Dermis blood vessel endothelial cell (primary cell): ENCODE measurements at regions not wholly inside any gene's neighbourhood (a gene's known extent, or its start where the extent isn't known, plus 50 kb on each side); places are given as distances from the start of the nearest gene placed in this dataset.
"Not testable (repeated sequence)": the region's sequence is repeated elsewhere in the genome, so short reads cannot be mapped to it uniquely, and the experiment has no call there.

Experiments used
- DNase-seq: peaks from one replicate; pipeline ENCODE4 v3.0.0; 2010

GRCh38 chr5:163005949-163006348 lies 431.4 kb upstream of the CCNG1 start:
- no peak for DNase-seq

DNA sequence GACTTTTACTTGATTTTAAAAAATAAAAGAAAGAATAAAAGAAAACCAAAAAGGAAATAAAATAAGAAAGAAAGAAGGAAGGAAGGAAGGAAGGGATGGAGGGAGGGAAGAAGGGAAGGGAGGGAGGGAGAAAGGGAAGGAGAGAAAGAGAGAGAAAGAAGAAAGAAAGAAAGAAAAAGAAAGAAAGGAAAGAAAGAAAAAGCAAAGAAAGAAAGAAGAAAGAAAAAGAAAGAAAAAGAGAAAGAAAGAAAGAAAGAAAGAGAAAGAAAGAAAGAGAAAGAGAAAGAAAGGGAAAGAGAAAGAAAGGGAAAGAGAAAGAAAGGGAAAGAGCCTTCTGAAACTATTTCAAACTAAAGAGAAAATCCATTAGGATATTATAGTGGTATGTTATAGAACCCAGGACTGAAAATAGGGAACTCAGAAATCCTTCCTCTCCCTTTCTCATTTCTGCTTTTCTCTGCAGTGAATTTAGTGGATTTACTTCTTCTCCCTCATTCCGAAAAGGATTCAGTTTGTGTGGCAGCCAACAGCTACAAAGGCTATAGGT lies 414.7 kb upstream of the CCNG1 start:
- DNase-seq: no peak

DNA sequence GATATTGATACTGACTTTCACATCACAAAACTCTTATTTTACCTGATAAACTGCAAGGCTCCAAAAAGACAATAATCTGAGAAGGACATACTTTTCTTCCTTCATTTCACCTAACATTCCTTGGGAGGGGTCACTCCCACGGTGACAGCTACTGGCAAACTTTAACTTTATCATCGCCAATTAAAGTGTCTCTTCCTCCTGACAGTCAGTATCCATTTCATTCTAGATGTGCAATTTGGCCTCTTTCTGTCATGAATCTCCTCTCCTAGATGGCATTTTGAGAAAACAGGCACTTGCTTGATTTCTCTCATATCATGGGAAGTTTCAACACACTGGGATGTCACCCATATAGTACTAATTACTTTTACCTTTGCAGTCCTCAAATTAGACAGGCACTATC lies 413.5 kb upstream of the CCNG1 start:
- DNase-seq: no peak

- no peak for DNase-seq
Measured at GRCh38 chr5:163024936-163025335, 412.5 kb upstream of the CCNG1 start.

- no peak for DNase-seq
Measured at GRCh38 chr5:163033656-163034055, 403.7 kb upstream of the CCNG1 start.

- DNase-seq: no peak
Measured at GRCh38 chr5:163041254-163041653, 396.1 kb upstream of the CCNG1 start.

DNA sequence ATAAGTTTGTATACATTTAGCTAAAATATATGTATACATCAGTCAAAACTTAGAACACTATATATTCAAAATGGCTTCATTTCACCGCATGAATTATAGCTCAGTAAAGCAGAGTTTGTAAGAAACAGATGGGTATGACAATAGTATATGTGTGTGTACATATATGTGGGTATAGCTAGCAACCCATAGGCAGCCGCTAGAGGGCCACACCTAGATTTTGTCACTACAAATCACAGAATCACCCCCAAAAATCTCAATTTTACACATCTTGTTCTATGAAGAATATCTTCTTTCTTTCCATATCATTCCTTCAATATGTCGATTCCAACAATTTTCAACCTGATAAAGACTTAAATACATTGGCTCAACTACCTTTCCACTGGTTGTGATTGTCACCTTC lies 357.8 kb upstream of the CCNG1 start:
- no peak for DNase-seq

GRCh38 chr5:163089230-163089629 lies 348.2 kb upstream of the CCNG1 start:
- DNase-seq: no peak

- no peak for DNase-seq
Measured at GRCh38 chr5:163089926-163090325, 347.5 kb upstream of the CCNG1 start.

GRCh38 chr5:163094492-163095180 lies 342.8 kb upstream of the CCNG1 start:
- DNase-seq: no peak

- DNase-seq: no peak
Measured at GRCh38 chr5:163104464-163104863, 332.9 kb upstream of the CCNG1 start.

- no peak for DNase-seq
Measured at GRCh38 chr5:163105456-163105855, 331.9 kb upstream of the CCNG1 start.

DNA sequence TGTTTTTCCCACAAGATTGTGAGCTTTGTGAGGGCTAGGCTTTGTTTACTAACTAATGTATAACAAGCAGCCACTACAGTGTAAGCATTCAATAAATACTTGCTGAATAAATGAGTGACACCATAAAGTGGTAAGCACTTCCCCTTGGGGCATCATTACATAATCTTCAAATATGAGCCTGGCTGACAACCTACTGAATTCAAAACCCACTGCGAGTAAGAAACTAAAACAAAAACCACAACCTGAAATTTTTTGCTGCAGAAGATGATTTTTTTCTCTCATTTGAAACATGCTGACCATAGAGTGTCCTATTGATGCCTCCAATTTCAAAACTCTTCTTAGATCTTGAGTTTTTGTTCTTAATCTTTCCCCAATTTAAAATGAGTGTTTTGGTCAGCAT lies 331.3 kb upstream of the CCNG1 start:
- DNase-seq: no peak

GRCh38 chr5:163108351-163108750 lies 329.0 kb upstream of the CCNG1 start:
- DNase-seq: no peak

- DNase-seq: no peak
Measured at GRCh38 chr5:163115011-163115410, 322.4 kb upstream of the CCNG1 start.

DNA sequence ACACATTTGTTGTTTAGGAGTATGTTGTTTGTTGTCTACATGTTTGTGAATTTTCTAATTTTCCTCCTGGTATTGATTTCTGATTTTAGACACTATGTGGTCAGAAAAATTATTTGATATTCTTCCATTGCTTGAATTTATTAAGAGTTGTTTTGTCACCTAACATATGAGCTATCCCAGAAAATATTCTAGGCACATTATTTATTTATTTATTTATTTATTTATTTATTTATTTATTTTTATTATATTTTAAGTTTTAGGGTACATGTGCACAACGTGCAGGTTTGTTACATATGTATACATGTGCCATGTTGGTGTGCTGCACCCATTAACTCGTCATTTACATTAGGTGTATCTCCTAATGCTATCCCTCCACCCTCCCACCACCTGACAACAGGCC lies 320.8 kb upstream of the CCNG1 start:
- DNase-seq: not testable (repeated sequence)

- DNase-seq: no peak
Measured at GRCh38 chr5:163134061-163134460, 303.3 kb upstream of the CCNG1 start.

- DNase-seq: no peak
Measured at GRCh38 chr5:163135849-163136248, 301.5 kb upstream of the CCNG1 start.

DNA sequence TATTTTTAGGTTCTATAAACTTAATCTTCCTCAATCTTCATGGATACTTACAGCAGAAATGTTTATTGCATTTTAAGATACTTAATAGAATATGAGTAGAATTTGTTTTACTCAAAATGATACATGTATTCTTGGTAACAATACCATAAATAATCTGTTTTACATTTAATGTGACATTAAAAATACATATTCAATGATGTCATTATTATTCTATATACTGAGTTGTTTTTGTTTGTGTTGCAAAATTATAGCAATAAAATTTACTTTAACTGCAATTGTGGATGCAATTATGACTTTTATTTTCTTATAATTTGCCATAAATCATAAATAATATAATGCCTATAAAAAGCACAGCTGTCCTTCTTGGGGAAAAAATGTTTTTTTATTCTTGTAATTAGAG lies 275.9 kb upstream of the CCNG1 start:
- DNase-seq: no peak

GRCh38 chr5:163162645-163163044 lies 274.8 kb upstream of the CCNG1 start:
- no peak for DNase-seq

DNA sequence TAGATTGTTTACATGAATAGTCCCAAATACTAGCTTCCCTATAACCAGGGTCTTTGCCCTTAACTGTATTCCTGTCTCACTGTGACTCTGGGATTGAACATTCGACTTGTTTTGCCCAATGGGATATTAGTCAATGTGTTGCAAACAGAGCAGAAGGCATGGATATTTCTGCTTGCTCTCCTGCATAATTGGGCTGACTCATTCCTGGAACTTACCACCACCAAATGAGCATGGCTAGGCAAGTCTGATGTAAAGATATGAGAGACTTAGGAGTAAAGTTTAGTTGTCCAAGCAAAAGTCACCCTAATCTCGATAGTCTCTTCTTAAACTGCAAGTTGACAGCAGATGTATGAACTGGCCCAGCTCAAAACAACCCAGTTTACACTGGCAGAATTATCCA lies 273.5 kb upstream of the CCNG1 start:
- DNase-seq: no peak

GRCh38 chr5:163165277-163165676 lies 272.1 kb upstream of the CCNG1 start:
- DNase-seq: no peak

GRCh38 chr5:163170161-163170560 lies 267.2 kb upstream of the CCNG1 start:
- DNase-seq: not testable (repeated sequence)

DNA sequence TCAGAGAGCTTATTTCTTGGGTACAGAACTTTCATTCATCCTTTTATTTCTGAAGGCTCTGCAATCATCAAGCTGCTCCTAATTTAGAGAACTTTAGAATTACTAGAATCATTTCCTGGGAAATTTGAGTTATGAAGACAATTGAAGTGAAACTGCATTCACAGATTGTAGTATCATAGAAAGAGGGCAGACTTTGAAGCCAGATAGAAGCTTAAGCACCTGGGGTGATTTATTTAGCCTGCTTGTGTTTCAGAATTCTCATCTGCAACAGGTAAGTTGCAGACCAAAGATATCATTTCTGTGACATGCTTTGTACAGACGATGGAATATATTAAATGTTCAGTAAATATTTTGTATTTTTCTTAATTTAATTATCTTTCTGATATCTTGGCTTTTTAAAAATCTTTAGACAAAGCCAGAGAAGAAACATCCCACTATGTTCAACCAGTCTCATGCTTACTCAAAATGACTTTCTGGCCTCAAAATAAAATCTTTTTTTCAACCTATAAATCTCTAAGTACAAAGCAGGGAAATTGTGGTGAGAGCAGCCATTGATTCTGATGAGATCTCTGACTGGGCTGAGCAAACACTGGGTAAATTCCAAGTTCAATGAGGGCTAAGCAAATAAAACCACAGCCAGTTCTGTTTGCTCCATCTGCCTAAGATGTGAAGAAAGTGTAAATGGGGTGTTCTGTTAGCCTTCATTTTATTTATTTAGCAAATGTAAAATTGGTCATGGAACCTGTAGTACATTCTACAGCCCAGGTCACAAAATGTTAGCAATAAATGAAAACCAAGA lies 264.7 kb upstream of the CCNG1 start:
- DNase-seq: no peak
